ENCODE measurements at regions not wholly inside any gene's neighbourhood (a gene's known extent, or its start where the extent isn't known, plus 50 kb on each side); places are given as distances from the start of the nearest gene placed in this dataset.

GRCh38 chr16:76222853-76223252 is 54.3 kb upstream of the CNTNAP4 start:
- no peak for TF ChIP-seq CTCF (IDR thresholded peaks at IDR 0.05)
- no peak for TF ChIP-seq POLR2A (IDR thresholded peaks at IDR 0.05)
